ENCODE measurements at regions not wholly inside any gene's neighbourhood (a gene's known extent, or its start where the extent isn't known, plus 50 kb on each side); places are given as distances from the start of the nearest gene placed in this dataset.

DNA sequence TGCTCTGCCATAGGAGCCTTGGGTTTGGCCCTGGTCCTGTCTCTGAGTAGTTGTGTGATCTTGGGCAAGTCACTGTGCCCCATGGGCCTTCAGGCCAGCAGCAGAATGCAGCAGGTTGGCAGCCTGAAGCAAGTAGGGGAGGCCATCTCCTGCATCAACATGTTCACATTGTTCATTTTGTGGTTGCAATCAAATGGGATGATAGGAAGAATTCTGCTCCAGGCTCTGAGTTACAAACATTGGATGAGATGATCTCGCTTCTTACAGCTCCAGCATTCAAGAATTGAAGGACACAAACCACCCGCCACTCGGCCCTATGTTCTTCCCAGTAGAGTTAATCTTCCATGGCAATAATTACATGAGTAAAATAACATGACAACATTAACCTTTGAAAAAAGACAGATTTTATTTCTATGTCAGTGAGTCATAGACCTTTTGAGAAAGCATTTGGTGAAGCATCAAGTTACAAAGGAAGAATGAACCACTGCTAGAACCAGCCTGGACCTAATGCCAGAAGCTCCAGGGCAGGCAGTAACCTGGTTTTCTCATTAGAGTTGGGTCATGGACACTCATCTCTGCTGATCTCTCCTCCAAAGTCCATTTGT, 308.3 kb upstream of the NCAM1 start:
- TF ChIP-seq, protein P1, sequence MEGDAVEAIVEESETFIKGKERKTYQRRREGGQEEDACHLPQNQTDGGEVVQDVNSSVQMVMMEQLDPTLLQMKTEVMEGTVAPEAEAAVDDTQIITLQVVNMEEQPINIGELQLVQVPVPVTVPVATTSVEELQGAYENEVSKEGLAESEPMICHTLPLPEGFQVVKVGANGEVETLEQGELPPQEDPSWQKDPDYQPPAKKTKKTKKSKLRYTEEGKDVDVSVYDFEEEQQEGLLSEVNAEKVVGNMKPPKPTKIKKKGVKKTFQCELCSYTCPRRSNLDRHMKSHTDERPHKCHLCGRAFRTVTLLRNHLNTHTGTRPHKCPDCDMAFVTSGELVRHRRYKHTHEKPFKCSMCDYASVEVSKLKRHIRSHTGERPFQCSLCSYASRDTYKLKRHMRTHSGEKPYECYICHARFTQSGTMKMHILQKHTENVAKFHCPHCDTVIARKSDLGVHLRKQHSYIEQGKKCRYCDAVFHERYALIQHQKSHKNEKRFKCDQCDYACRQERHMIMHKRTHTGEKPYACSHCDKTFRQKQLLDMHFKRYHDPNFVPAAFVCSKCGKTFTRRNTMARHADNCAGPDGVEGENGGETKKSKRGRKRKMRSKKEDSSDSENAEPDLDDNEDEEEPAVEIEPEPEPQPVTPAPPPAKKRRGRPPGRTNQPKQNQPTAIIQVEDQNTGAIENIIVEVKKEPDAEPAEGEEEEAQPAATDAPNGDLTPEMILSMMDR (IDR thresholded peaks at IDR 0.05) = no peak
- TF ChIP-seq POLR2AphosphoS5 (IDR thresholded peaks at IDR 0.05; ENCODE audit: insufficient read depth in 1 of 2, low read depth in 1 of 2) = no peak

All from vagina (tissue), 2 donors.